HUES48 (cell line): ENCODE measurements at regions not wholly inside any gene's neighbourhood (a gene's known extent, or its start where the extent isn't known, plus 50 kb on each side); places are given as distances from the start of the nearest gene placed in this dataset.

Experiments used
- H3K27ac ChIP-seq: one replicate; pipeline ENCODE4 v1.7.0; 2013; ENCODE audit warnings: low read depth, low read length, inconsistent platforms
- H3K27me3 ChIP-seq: 2 replicates; pipeline ENCODE4 v1.6.1; 2013; ENCODE audit warnings: mild to moderate bottlenecking, low read length; ENCODE audit not compliant: control insufficient read depth, insufficient read depth
- H3K36me3 ChIP-seq: 2 replicates; pipeline ENCODE4 v1.6.1; 2013; ENCODE audit warnings: low read length; ENCODE audit not compliant: control insufficient read depth, insufficient read depth
- H3K4me1 ChIP-seq: 2 replicates; pipeline ENCODE4 v1.6.1; 2013; ENCODE audit warnings: mild to moderate bottlenecking, low read length; ENCODE audit not compliant: control insufficient read depth, insufficient read depth
- H3K4me3 ChIP-seq: 2 replicates; pipeline ENCODE4 v1.5.1; 2013; ENCODE audit warnings: mild to moderate bottlenecking, low read depth, low read length
- H3K9ac ChIP-seq: 2 replicates; pipeline ENCODE4 v1.6.1; 2013; ENCODE audit warnings: mild to moderate bottlenecking, low read depth, low read length, moderate library complexity
- H3K9me3 ChIP-seq: 2 replicates; pipeline ENCODE4 v1.6.1; 2013; ENCODE audit warnings: low read length; ENCODE audit not compliant: control insufficient read depth, insufficient read depth

GRCh38 chr5:135134691-135135381 lies 100.8 kb upstream of the PITX1 start:
- no peaks in the 10 kb centered on the region for H3K4me1 ChIP-seq
- no peaks in the 10 kb centered on the region for H3K27me3 ChIP-seq
- H3K4me3 ChIP-seq, result no peak overlapping the region
- no peak overlapping the region for H3K9ac ChIP-seq
- no peaks in the 10 kb centered on the region for H3K9me3 ChIP-seq
- H3K27ac ChIP-seq, result no peak overlapping the region
- no peaks in the 10 kb centered on the region for H3K36me3 ChIP-seq

GRCh38 chr5:135133698-135134515 lies 99.9 kb upstream of the PITX1 start:
- Histone ChIP-seq H3K27me3 (no peaks in the 10 kb centered on the region), H3K9me3 (no peaks in the 10 kb centered on the region), H3K9ac (no peak overlapping the region), H3K4me1 (no peaks in the 10 kb centered on the region), H3K4me3 (no peak overlapping the region), H3K36me3 (no peaks in the 10 kb centered on the region), H3K27ac (peak overlapping the region; percentile 7)

GRCh38 chr5:135133181-135133580 lies 99.2 kb upstream of the PITX1 start:
- H3K4me3 ChIP-seq, result no peak overlapping the region
- no peaks in the 10 kb centered on the region for H3K27me3 ChIP-seq
- H3K27ac ChIP-seq, result no peak overlapping the region
- H3K4me1 ChIP-seq, result no peaks in the 10 kb centered on the region
- no peaks in the 10 kb centered on the region for H3K36me3 ChIP-seq
- H3K9ac ChIP-seq, result no peak overlapping the region
- H3K9me3 ChIP-seq, result no peaks in the 10 kb centered on the region

GRCh38 chr5:135131801-135132680 lies 98.0 kb upstream of the PITX1 start:
- Histone ChIP-seq H3K4me1 (no peaks in the 10 kb centered on the region), H3K4me3 (no peak overlapping the region), H3K27ac (no peak overlapping the region), H3K27me3 (no peaks in the 10 kb centered on the region), H3K9ac (no peak overlapping the region), H3K36me3 (no peaks in the 10 kb centered on the region), H3K9me3 (no peaks in the 10 kb centered on the region)

- no peaks in the 10 kb centered on the region for H3K27me3 ChIP-seq
- no peaks in the 10 kb centered on the region for H3K4me1 ChIP-seq
- no peak overlapping the region for H3K27ac ChIP-seq
- H3K36me3 ChIP-seq, result no peaks in the 10 kb centered on the region
- H3K9ac ChIP-seq, result no peak overlapping the region
- no peak overlapping the region for H3K4me3 ChIP-seq
- no peaks in the 10 kb centered on the region for H3K9me3 ChIP-seq
Observed at GRCh38 chr5:135130261-135131215, 96.5 kb upstream of the PITX1 start.

- H3K36me3 ChIP-seq, result no peaks in the 10 kb centered on the region
- H3K4me1 ChIP-seq, result no peaks in the 10 kb centered on the region
- H3K9me3 ChIP-seq, result no peaks in the 10 kb centered on the region
- H3K4me3 ChIP-seq, result no peak overlapping the region
- H3K27ac ChIP-seq, result no peak overlapping the region
- no peak overlapping the region for H3K9ac ChIP-seq
- no peaks in the 10 kb centered on the region for H3K27me3 ChIP-seq
Observed at GRCh38 chr5:135129307-135129706, 95.3 kb upstream of the PITX1 start.

GRCh38 chr5:135128361-135128760 lies 94.3 kb upstream of the PITX1 start:
- H3K4me1 ChIP-seq, result no peaks in the 10 kb centered on the region
- no peak overlapping the region for H3K27ac ChIP-seq
- H3K36me3 ChIP-seq, result no peaks in the 10 kb centered on the region
- H3K4me3 ChIP-seq, result no peak overlapping the region
- no peaks in the 10 kb centered on the region for H3K27me3 ChIP-seq
- no peaks in the 10 kb centered on the region for H3K9me3 ChIP-seq
- H3K9ac ChIP-seq, result no peak overlapping the region

GRCh38 chr5:135127439-135128240 lies 93.6 kb upstream of the PITX1 start:
- H3K9me3 ChIP-seq, result no peaks in the 10 kb centered on the region
- H3K4me3 ChIP-seq, result no peak overlapping the region
- H3K36me3 ChIP-seq, result no peaks in the 10 kb centered on the region
- no peaks in the 10 kb centered on the region for H3K27me3 ChIP-seq
- no peak overlapping the region for H3K27ac ChIP-seq
- H3K9ac ChIP-seq, result no peak overlapping the region
- H3K4me1 ChIP-seq, result no peaks in the 10 kb centered on the region

- H3K9ac ChIP-seq, result no peak overlapping the region
- H3K4me3 ChIP-seq, result no peak overlapping the region
- H3K27me3 ChIP-seq, result no peaks in the 10 kb centered on the region
- H3K9me3 ChIP-seq, result no peaks in the 10 kb centered on the region
- H3K27ac ChIP-seq, result no peak overlapping the region
- no peaks in the 10 kb centered on the region for H3K4me1 ChIP-seq
- H3K36me3 ChIP-seq, result no peaks in the 10 kb centered on the region
Observed at GRCh38 chr5:135126688-135127438, 92.8 kb upstream of the PITX1 start.
